PC-3 (cell line): ENCODE measurements at regions not wholly inside any gene's neighbourhood (a gene's known extent, or its start where the extent isn't known, plus 50 kb on each side); places are given as distances from the start of the nearest gene placed in this dataset.

Source experiments
- EZH2phosphoT487 ChIP-seq: fragments of 300-600 bp; sonication (generic); IDR thresholded peaks from 2 replicates; pipeline ENCODE4 v1.6.1; 2018; ENCODE audit warnings: mild to moderate bottlenecking, antibody characterized with exemption, low read length, borderline replicate concordance
- TF ChIP-seq, protein P1 (sequence below): fragments of 300-600 bp; sonication (generic); conservative IDR thresholded peaks from 2 replicates; pipeline ENCODE4 v1.5.1; 2017; ENCODE audit warnings: antibody characterized with exemption, low read depth, mild to moderate bottlenecking, low read length

- TF ChIP-seq, protein P1, sequence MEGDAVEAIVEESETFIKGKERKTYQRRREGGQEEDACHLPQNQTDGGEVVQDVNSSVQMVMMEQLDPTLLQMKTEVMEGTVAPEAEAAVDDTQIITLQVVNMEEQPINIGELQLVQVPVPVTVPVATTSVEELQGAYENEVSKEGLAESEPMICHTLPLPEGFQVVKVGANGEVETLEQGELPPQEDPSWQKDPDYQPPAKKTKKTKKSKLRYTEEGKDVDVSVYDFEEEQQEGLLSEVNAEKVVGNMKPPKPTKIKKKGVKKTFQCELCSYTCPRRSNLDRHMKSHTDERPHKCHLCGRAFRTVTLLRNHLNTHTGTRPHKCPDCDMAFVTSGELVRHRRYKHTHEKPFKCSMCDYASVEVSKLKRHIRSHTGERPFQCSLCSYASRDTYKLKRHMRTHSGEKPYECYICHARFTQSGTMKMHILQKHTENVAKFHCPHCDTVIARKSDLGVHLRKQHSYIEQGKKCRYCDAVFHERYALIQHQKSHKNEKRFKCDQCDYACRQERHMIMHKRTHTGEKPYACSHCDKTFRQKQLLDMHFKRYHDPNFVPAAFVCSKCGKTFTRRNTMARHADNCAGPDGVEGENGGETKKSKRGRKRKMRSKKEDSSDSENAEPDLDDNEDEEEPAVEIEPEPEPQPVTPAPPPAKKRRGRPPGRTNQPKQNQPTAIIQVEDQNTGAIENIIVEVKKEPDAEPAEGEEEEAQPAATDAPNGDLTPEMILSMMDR: no peak
- no peak for TF ChIP-seq EZH2phosphoT487
Observed at GRCh38 chr9:73076970-73077369, 74.7 kb upstream of the ANXA1 start.
